ENCODE measurements at regions not wholly inside any gene's neighbourhood (a gene's known extent, or its start where the extent isn't known, plus 50 kb on each side); places are given as distances from the start of the nearest gene placed in this dataset.

GRCh38 chr12:114757684-114758325 is 73.8 kb upstream of the TBX3 start:
- TF ChIP-seq EZH2phosphoT487 (IDR thresholded peaks at IDR 0.05; ENCODE audit: borderline replicate concordance, low read length), result no peak
- TF ChIP-seq EZH2 (IDR thresholded peaks at IDR 0.05; ENCODE audit: low read length, unreplicated experiment), result no peak
